Activated CD4-positive, alpha-beta T cell treated with anti-CD3 and anti-CD28 coated beads for 36 hours (primary cell): ENCODE measurements at regions not wholly inside any gene's neighbourhood (a gene's known extent, or its start where the extent isn't known, plus 50 kb on each side); places are given as distances from the start of the nearest gene placed in this dataset.

Experiments
- ATAC-seq: fragments of 200-7000 bp; cut with Tn5 transposase; one replicate; pipeline ENCODE4 v1.10.0; 2021; ENCODE audit warnings: mild to moderate bottlenecking, moderate library complexity
- CTCF ChIA-PET: fragments of 350-600 bp; sonication (Branson Sonifier 250); formaldehyde crosslinking; loops from one replicate; lab custom pipeline; 2021; ENCODE audit warnings: antibody characterized with exemption; lab: Charles Lee
- POLR2A ChIA-PET: fragments of 350-600 bp; sonication (Branson Sonifier 250); formaldehyde crosslinking; loops from one replicate; lab custom pipeline; 2021; ENCODE audit warnings: antibody characterized with exemption, inconsistent platforms; lab: Charles Lee
- DNase-seq: peaks from one replicate; pipeline ENCODE4 v3.0.0-alpha.2; 2020
- H3K27ac Mint-ChIP-seq: one replicate; pipeline ENCODE4 v1.8.0; 2021; ENCODE audit warnings: mixed read lengths
- H3K27me3 Mint-ChIP-seq: one replicate; pipeline ENCODE4 v1.8.0; 2021; ENCODE audit warnings: mixed read lengths
- H3K36me3 Mint-ChIP-seq: one replicate; pipeline ENCODE4 v1.8.0; 2021; ENCODE audit warnings: low read depth, mixed read lengths
- H3K4me1 Mint-ChIP-seq: one replicate; pipeline ENCODE4 v1.8.0; 2021; ENCODE audit warnings: mixed read lengths
- H3K4me3 Mint-ChIP-seq: one replicate; pipeline ENCODE4 v1.8.0; 2021; ENCODE audit warnings: mild to moderate bottlenecking, moderate library complexity, mixed read lengths
- H3K9me3 Mint-ChIP-seq: one replicate; pipeline ENCODE4 v1.8.0; 2021; ENCODE audit warnings: low read depth, mixed read lengths
- intact Hi-C, 2 experiments: fragments of 100-400 bp; cut with DNase I in 1 of 2; cut with micrococcal nuclease in 1 of 2; formaldehyde crosslinking; loops; one replicate each; pipeline versions ENCODE4 v1.14.2 to v1.15.1; 2022 to 2024; cut with DNase I, micrococcal nuclease

- ATAC-seq, result no peak
- Mint-ChIP-seq H3K4me1 (no peaks in the 10 kb centered on the region), H3K27ac (no peak overlapping the region)
Measured at GRCh38 chr18:75785206-75785605, 357.7 kb upstream of the SMIM21 start.

DNA sequence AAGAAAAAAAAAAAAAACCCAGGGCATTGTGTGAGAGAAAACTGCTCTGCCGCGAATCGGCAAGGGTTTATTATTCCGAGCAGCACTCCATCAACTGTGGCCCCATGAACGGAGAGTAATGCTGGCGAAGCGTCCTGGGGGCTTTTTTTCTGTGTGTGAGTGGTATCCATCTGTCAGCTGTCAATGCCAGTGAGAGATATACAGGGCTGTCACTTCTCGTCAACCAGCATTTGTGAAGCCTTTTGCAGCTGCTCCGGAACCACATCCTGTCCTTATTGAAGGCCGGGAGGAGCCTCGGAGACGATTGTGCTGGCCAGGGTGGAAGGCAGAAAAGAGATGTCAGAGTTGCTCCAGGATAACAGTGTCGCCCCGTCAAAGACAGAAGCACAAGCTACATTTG, 356.9 kb upstream of the SMIM21 start:
- ChIA-PET CTCF (interaction anchor here (1.1 kb wide), 1 partner anchor 8 kb away, joined by 3 read pairs; no protein-coding TSS in a partner anchor), POLR2A (no interaction called here)
- no peaks in the 10 kb centered on the region for H3K4me1 Mint-ChIP-seq
- no peak overlapping the region for H3K4me3 Mint-ChIP-seq
- H3K27ac Mint-ChIP-seq, result no peak overlapping the region
- DNase-seq, result no peak
- no peak for ATAC-seq
- intact Hi-C loops, result no loop called here
- H3K9me3 Mint-ChIP-seq, result no peaks in the 10 kb centered on the region
- H3K36me3 Mint-ChIP-seq, result no peaks in the 10 kb centered on the region
- H3K27me3 Mint-ChIP-seq, result peaks cover 14% of the 10 kb centered on the region

More at GRCh38 chr18:75785206-75785605, 357.7 kb upstream of the SMIM21 start:
- no peak for DNase-seq
- H3K4me3 Mint-ChIP-seq, result no peak overlapping the region
- POLR2A ChIA-PET, result no interaction called here
- no peaks in the 10 kb centered on the region for H3K9me3 Mint-ChIP-seq
- CTCF ChIA-PET, result no interaction called here
- intact Hi-C loops, result no loop called here
- H3K27me3 Mint-ChIP-seq, result peaks cover 15% of the 10 kb centered on the region
- H3K36me3 Mint-ChIP-seq, result no peaks in the 10 kb centered on the region

- Mint-ChIP-seq H3K27ac (no peak overlapping the region), H3K27me3 (peaks cover 13% of the 10 kb centered on the region), H3K4me1 (no peaks in the 10 kb centered on the region), H3K9me3 (no peaks in the 10 kb centered on the region), H3K36me3 (no peaks in the 10 kb centered on the region), H3K4me3 (no peak overlapping the region)
- ATAC-seq (no peak), DNase-seq (no peak)
- CTCF ChIA-PET, result interaction anchor here (1.1 kb wide), 1 partner anchor 8 kb away, joined by 3 read pairs; no protein-coding TSS in a partner anchor
- POLR2A ChIA-PET, result no interaction called here
- intact Hi-C loops, result no loop called here
Measured at GRCh38 chr18:75783566-75784281, 356.2 kb upstream of the SMIM21 start.

- Mint-ChIP-seq H3K4me3 (no peak overlapping the region), H3K4me1 (no peaks in the 10 kb centered on the region), H3K36me3 (no peaks in the 10 kb centered on the region), H3K9me3 (no peaks in the 10 kb centered on the region), H3K27ac (no peak overlapping the region), H3K27me3 (peaks cover 13% of the 10 kb centered on the region)
- POLR2A ChIA-PET, result no interaction called here
- CTCF ChIA-PET, result no interaction called here
- DNase-seq (no peak), ATAC-seq (no peak)
- intact Hi-C loops, result no loop called here
Measured at GRCh38 chr18:75782826-75783225, 355.3 kb upstream of the SMIM21 start.

- ChIA-PET CTCF (no interaction called here), POLR2A (no interaction called here)
- no peak overlapping the region for H3K4me3 Mint-ChIP-seq
Measured at GRCh38 chr18:75782204-75782603, 354.7 kb upstream of the SMIM21 start.

GRCh38 chr18:75779910-75780309, 352.4 kb upstream of the SMIM21 start:
- Mint-ChIP-seq H3K27ac (no peak overlapping the region), H3K36me3 (no peaks in the 10 kb centered on the region), H3K27me3 (peaks cover 8% of the 10 kb centered on the region), H3K9me3 (no peaks in the 10 kb centered on the region), H3K4me3 (no peak overlapping the region), H3K4me1 (no peaks in the 10 kb centered on the region)
- ATAC-seq, result no peak
- DNase-seq, result no peak
- intact Hi-C loops, result no loop called here
- ChIA-PET POLR2A (no interaction called here), CTCF (no interaction called here)

More at GRCh38 chr18:75782204-75782603, 354.7 kb upstream of the SMIM21 start:
- no peak for ATAC-seq
- Mint-ChIP-seq H3K9me3 (no peaks in the 10 kb centered on the region), H3K36me3 (no peaks in the 10 kb centered on the region), H3K4me1 (no peaks in the 10 kb centered on the region), H3K27me3 (peaks cover 13% of the 10 kb centered on the region), H3K27ac (no peak overlapping the region)
- intact Hi-C loops, result no loop called here
- DNase-seq, result no peak

GRCh38 chr18:75779450-75779849, 351.9 kb upstream of the SMIM21 start:
- POLR2A ChIA-PET, result no interaction called here
- ATAC-seq, result no peak
- Mint-ChIP-seq H3K4me1 (no peaks in the 10 kb centered on the region), H3K36me3 (no peaks in the 10 kb centered on the region), H3K27ac (no peak overlapping the region), H3K27me3 (peaks cover 8% of the 10 kb centered on the region), H3K9me3 (no peaks in the 10 kb centered on the region), H3K4me3 (no peak overlapping the region)
- no peak for DNase-seq
- CTCF ChIA-PET, result no interaction called here
- intact Hi-C loops, result no loop called here

- no peaks in the 10 kb centered on the region for H3K9me3 Mint-ChIP-seq
Measured at GRCh38 chr18:75777630-75778029, 350.1 kb upstream of the SMIM21 start.

GRCh38 chr18:75775121-75775520, 347.6 kb upstream of the SMIM21 start:
- Mint-ChIP-seq H3K4me1 (no peaks in the 10 kb centered on the region), H3K27me3 (peaks cover 5% of the 10 kb centered on the region), H3K4me3 (no peak overlapping the region), H3K9me3 (no peaks in the 10 kb centered on the region), H3K36me3 (no peaks in the 10 kb centered on the region), H3K27ac (no peak overlapping the region)
- DNase-seq (no peak), ATAC-seq (no peak)
- intact Hi-C loops, result loop anchor here in 1 of 2 experiments (1.0 kb wide), 1 partner anchor 18 kb away; no protein-coding TSS in a partner anchor
- POLR2A ChIA-PET, result no interaction called here
- CTCF ChIA-PET, result no interaction called here

More at GRCh38 chr18:75777630-75778029, 350.1 kb upstream of the SMIM21 start:
- no peak for ATAC-seq
- H3K4me3 Mint-ChIP-seq, result no peak overlapping the region
- no peak overlapping the region for H3K27ac Mint-ChIP-seq
- no peak for DNase-seq
- H3K4me1 Mint-ChIP-seq, result no peaks in the 10 kb centered on the region
- no peaks in the 10 kb centered on the region for H3K36me3 Mint-ChIP-seq
- POLR2A ChIA-PET, result interaction anchor here (0.7 kb wide), 1 partner anchor 281 kb away, joined by 3 read pairs; no protein-coding TSS in a partner anchor
- CTCF ChIA-PET, result no interaction called here
- intact Hi-C loops, result no loop called here
- H3K27me3 Mint-ChIP-seq, result peaks cover 6% of the 10 kb centered on the region

DNA sequence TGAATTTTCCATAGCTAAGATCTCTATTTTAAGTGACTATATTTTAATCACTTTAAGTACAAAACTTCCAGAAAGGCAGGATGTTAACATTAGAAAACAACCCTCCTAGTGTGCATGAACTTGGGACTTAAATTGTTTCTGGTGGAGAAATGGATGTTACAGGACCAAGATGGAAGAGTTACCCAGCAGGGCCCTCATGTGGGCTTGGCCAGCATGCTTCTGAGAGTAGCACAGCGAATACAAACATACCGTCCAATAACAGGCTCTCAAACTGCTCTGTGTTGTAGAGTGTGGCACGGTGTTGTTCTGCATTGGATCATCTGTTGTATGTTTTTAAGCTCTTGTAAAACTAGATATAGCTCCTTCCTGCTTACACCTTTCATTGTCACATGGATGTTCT, 346.1 kb upstream of the SMIM21 start:
- intact Hi-C loops, result no loop called here
- no peak overlapping the region for H3K4me3 Mint-ChIP-seq
- H3K27me3 Mint-ChIP-seq, result peaks cover 5% of the 10 kb centered on the region
- no peaks in the 10 kb centered on the region for H3K9me3 Mint-ChIP-seq
- DNase-seq (no peak), ATAC-seq (no peak)
- no peak overlapping the region for H3K27ac Mint-ChIP-seq
- POLR2A ChIA-PET, result no interaction called here
- no peaks in the 10 kb centered on the region for H3K36me3 Mint-ChIP-seq
- CTCF ChIA-PET, result no interaction called here
- H3K4me1 Mint-ChIP-seq, result no peaks in the 10 kb centered on the region

DNA sequence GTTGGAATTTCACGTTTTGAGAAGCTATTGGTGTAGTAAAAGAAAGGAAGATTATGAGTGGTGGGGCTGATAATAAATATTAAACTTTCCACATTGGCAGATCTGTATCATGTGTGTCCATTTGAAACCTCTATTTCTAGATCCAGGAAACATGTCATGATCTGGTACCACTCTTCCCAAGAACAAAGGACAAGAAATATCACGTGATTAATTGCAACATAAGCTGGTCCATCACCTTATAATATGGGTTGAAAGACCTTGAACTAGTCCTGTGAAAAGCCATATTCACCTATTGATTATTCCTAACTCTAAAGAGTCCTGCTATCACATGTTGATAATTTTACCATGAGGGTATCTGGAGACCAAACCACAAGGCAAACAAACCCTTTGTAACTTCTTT, 335.3 kb upstream of the SMIM21 start:
- intact Hi-C loops, result no loop called here
- DNase-seq (no peak), ATAC-seq (no peak)
- Mint-ChIP-seq H3K27me3 (peaks cover 11% of the 10 kb centered on the region), H3K4me3 (no peak overlapping the region), H3K27ac (no peak overlapping the region), H3K36me3 (no peaks in the 10 kb centered on the region), H3K9me3 (no peaks in the 10 kb centered on the region), H3K4me1 (no peaks in the 10 kb centered on the region)
- POLR2A ChIA-PET, result no interaction called here
- CTCF ChIA-PET, result no interaction called here

GRCh38 chr18:75760208-75760607, 332.7 kb upstream of the SMIM21 start:
- ATAC-seq, result no peak
- intact Hi-C loops, result no loop called here

More at GRCh38 chr18:75760208-75760607, 332.7 kb upstream of the SMIM21 start:
- Mint-ChIP-seq H3K4me1 (no peaks in the 10 kb centered on the region), H3K27ac (no peak overlapping the region), H3K27me3 (peaks cover 11% of the 10 kb centered on the region), H3K36me3 (no peaks in the 10 kb centered on the region), H3K9me3 (no peaks in the 10 kb centered on the region), H3K4me3 (no peak overlapping the region)
- ChIA-PET CTCF (no interaction called here), POLR2A (no interaction called here)
- DNase-seq, result no peak
